GM12873 (cell line): ENCODE measurements at regions not wholly inside any gene's neighbourhood (a gene's known extent, or its start where the extent isn't known, plus 50 kb on each side); places are given as distances from the start of the nearest gene placed in this dataset.

Experiments used
- CTCF ChIP-seq: IDR thresholded peaks from 2 replicates; pipeline ENCODE4 v1.5.1; 2012; ENCODE audit warnings: low read depth, mild to moderate bottlenecking, moderate library complexity, low read length, control low read depth; ENCODE audit not compliant: insufficient read depth; ENCODE audit errors: missing control alignments

- no peak for TF ChIP-seq CTCF
These were observed 157.6 kb upstream of the PLXNA4 start for GRCh38 chr7:132733860-132734259.

- TF ChIP-seq CTCF: no peak
These were observed 156.1 kb upstream of the PLXNA4 start for GRCh38 chr7:132732321-132732865.

GRCh38 chr7:132730105-132730504, 153.8 kb upstream of the PLXNA4 start:
- TF ChIP-seq CTCF: no peak

- TF ChIP-seq CTCF: no peak
These were observed 147.3 kb upstream of the PLXNA4 start for GRCh38 chr7:132723506-132724081.

- TF ChIP-seq CTCF: no peak
These were observed 144.6 kb upstream of the PLXNA4 start for GRCh38 chr7:132720835-132721234.

- TF ChIP-seq CTCF: no peak
These were observed 137.6 kb upstream of the PLXNA4 start for GRCh38 chr7:132713893-132714292.

GRCh38 chr7:132709971-132710567, 133.8 kb upstream of the PLXNA4 start:
- peak; percentile 45 for TF ChIP-seq CTCF
